Mesendoderm (in vitro differentiated cells): ENCODE measurements at regions not wholly inside any gene's neighbourhood (a gene's known extent, or its start where the extent isn't known, plus 50 kb on each side); places are given as distances from the start of the nearest gene placed in this dataset.

Source experiments
- DNase-seq: peaks from one replicate; pipeline ENCODE4 v3.0.0; 2013
- H2AK5ac ChIP-seq: 2 replicates; pipeline ENCODE4 v1.6.1; 2013; ENCODE audit warnings: low read length, inconsistent platforms
- H2BK120ac ChIP-seq: 2 replicates; pipeline ENCODE4 v1.6.1; 2013; ENCODE audit warnings: low read depth, mild to moderate bottlenecking, low read length, moderate library complexity, mixed read lengths
- H2BK15ac ChIP-seq: replicated peaks from 2 replicates; pipeline ENCODE4 v1.6.1; 2013; ENCODE audit warnings: low read depth, mild to moderate bottlenecking, moderate library complexity
- H2BK5ac ChIP-seq: 2 replicates; pipeline ENCODE4 v1.6.1; 2013; ENCODE audit warnings: low read length, inconsistent platforms
- H3K18ac ChIP-seq: 2 replicates; pipeline ENCODE4 v1.6.1; 2013; ENCODE audit warnings: mild to moderate bottlenecking, low read length, mixed read lengths
- H3K23ac ChIP-seq: one replicate; pipeline ENCODE4 v1.6.1; 2013; ENCODE audit warnings: low read length
- H3K27ac ChIP-seq: 2 replicates; pipeline ENCODE4 v1.5.1; 2013; ENCODE audit warnings: low read depth, mild to moderate bottlenecking, inconsistent platforms, low read length, moderate library complexity
- H3K27me3 ChIP-seq: 2 replicates; pipeline ENCODE4 v1.6.1; 2013; ENCODE audit warnings: low read length, control low read depth, mild to moderate bottlenecking, inconsistent platforms; ENCODE audit not compliant: insufficient read depth, poor library complexity
- H3K36me3 ChIP-seq: 2 replicates; pipeline ENCODE4 v1.6.1; 2013; ENCODE audit warnings: low read length, inconsistent platforms; ENCODE audit not compliant: control insufficient read depth, insufficient read depth
- H3K4ac ChIP-seq: one replicate; pipeline ENCODE4 v1.6.1; 2013; ENCODE audit warnings: low read depth, mild to moderate bottlenecking, low read length, moderate library complexity
- H3K4me1 ChIP-seq: 2 replicates; pipeline ENCODE4 v1.6.1; 2013; ENCODE audit warnings: low read depth, low read length, inconsistent platforms; ENCODE audit not compliant: control insufficient read depth
- H3K4me2 ChIP-seq: 2 replicates; pipeline ENCODE4 v1.6.1; 2013; ENCODE audit warnings: low read length
- H3K4me3 ChIP-seq: 2 replicates; pipeline ENCODE4 v1.5.1; 2013; ENCODE audit warnings: mild to moderate bottlenecking, low read length
- H3K56ac ChIP-seq: one replicate; pipeline ENCODE4 v1.6.1; 2013; ENCODE audit warnings: low read length
- H3K79me1 ChIP-seq: 2 replicates; pipeline ENCODE4 v1.6.1; 2013; ENCODE audit warnings: low read length, inconsistent platforms
- H3K79me2 ChIP-seq: 2 replicates; pipeline ENCODE4 v1.6.1; 2013; ENCODE audit warnings: mild to moderate bottlenecking, low read length; ENCODE audit not compliant: control insufficient read depth, insufficient read depth
- H3K9ac ChIP-seq: 2 replicates; pipeline ENCODE4 v1.6.1; 2013; ENCODE audit warnings: low read length, inconsistent platforms
- H4K5ac ChIP-seq: one replicate; pipeline ENCODE4 v1.6.1; 2013; ENCODE audit warnings: low read length
- H4K8ac ChIP-seq: one replicate; pipeline ENCODE4 v1.6.1; 2013; ENCODE audit warnings: low read depth, mild to moderate bottlenecking, control low read depth, low read length, moderate library complexity
- WGBS: extraction: QIAGEN DNeasy Blood & Tissue Kit; methylation state at CpG from one replicate; pipeline ENCODE4 v1.1.7; 2013; ENCODE audit warnings: low lambda C conversion rate, missing lambda C conversion rate; ENCODE audit not compliant: insufficient coverage; ENCODE audit errors: extremely low coverage; 5-methylcytosine and 5-hydroxymethylcytosine counted together

DNA sequence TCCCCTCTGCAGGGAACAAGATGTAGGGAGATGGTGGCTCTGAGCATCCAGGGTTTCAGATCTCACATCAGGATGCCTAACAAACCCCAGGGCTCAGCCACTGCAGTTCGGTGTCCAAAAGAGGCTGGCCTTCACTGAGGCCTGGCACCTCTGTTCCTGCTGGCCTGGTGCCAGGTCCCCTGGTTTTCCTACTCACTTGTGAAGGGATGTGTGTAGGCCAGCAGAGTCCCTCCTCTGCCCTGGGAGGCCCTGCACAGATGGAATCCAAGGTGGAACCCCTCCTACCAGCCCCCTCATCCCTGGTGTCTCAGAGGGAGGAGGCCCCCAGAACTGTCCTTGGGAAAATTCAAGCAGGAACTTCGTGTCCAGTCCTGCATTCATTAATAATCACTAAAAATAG lies 260.6 kb downstream of the CCSER2 start:
- H3K79me2 ChIP-seq: no peaks in the 10 kb centered on the region
- no peak overlapping the region for H2BK15ac ChIP-seq
- H3K36me3 ChIP-seq: no peaks in the 10 kb centered on the region
- no peak overlapping the region for H2AK5ac ChIP-seq
- H3K56ac ChIP-seq: no peak overlapping the region
- no peak overlapping the region for H2BK120ac ChIP-seq
- no peak overlapping the region for H3K23ac ChIP-seq
- H3K27ac ChIP-seq: no peak overlapping the region
- no peak overlapping the region for H3K4me3 ChIP-seq
- no CpG with 5 or more reads among the region's 2 CpGs for WGBS
- no peaks in the 10 kb centered on the region for H3K79me1 ChIP-seq
- no peak overlapping the region for H4K5ac ChIP-seq
- no peak overlapping the region for H3K4ac ChIP-seq
- no peak overlapping the region for H4K8ac ChIP-seq
- no peak overlapping the region for H2BK5ac ChIP-seq
- no peak for DNase-seq
- no peak overlapping the region for H3K4me2 ChIP-seq
- no peak overlapping the region for H3K9ac ChIP-seq
- no peak overlapping the region for H3K18ac ChIP-seq
- H3K27me3 ChIP-seq: no peaks in the 10 kb centered on the region
- peaks cover 2% of the 10 kb centered on the region for H3K4me1 ChIP-seq

DNA sequence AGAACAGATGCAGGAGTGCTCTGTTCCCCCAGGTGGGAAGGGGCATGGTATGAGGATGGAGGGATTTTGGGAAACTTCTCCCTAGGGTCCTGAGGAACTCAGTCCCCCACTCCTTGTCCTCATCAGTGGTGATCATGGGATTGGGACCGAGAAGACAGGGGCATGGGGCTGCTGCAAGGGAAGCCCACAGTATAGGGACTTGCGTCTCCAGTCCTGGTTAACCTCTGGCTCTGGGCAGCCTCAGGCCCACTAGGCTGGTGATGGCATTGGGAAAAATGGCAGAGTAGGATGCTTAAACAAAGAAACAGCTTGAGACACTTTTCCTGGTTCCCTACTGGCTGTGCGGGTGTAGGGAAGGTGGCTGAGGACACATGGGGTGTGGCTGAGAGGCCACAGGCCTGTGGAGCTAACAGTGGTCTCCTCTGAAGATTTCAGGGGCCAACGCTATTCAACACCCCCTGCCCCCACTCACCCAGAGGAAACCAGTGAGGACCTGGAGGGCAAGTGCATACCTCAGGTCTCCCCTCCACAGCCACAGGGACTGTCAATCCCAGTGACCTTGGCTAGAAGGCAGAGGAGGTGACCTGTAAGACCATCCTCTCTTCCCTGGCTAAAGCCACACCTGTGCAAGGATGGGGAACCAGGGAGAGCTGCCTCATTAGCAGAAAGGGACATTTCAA lies 261.3 kb downstream of the CCSER2 start:
- Histone ChIP-seq H2BK5ac (no peak overlapping the region), H2BK15ac (no peak overlapping the region), H3K4me1 (peaks cover 2% of the 10 kb centered on the region), H3K9ac (no peak overlapping the region), H3K27ac (no peak overlapping the region), H3K27me3 (no peaks in the 10 kb centered on the region), H3K36me3 (no peaks in the 10 kb centered on the region), H3K56ac (no peak overlapping the region), H3K4me3 (no peak overlapping the region), H3K79me2 (no peaks in the 10 kb centered on the region), H3K18ac (no peak overlapping the region), H4K5ac (no peak overlapping the region), H3K4ac (no peak overlapping the region), H3K4me2 (no peak overlapping the region), H3K79me1 (no peaks in the 10 kb centered on the region), H4K8ac (no peak overlapping the region), H2AK5ac (no peak overlapping the region), H3K23ac (no peak overlapping the region), H2BK120ac (no peak overlapping the region)
- WGBS: no CpG with 5 or more reads among the region's 4 CpGs
- no peak for DNase-seq

DNA sequence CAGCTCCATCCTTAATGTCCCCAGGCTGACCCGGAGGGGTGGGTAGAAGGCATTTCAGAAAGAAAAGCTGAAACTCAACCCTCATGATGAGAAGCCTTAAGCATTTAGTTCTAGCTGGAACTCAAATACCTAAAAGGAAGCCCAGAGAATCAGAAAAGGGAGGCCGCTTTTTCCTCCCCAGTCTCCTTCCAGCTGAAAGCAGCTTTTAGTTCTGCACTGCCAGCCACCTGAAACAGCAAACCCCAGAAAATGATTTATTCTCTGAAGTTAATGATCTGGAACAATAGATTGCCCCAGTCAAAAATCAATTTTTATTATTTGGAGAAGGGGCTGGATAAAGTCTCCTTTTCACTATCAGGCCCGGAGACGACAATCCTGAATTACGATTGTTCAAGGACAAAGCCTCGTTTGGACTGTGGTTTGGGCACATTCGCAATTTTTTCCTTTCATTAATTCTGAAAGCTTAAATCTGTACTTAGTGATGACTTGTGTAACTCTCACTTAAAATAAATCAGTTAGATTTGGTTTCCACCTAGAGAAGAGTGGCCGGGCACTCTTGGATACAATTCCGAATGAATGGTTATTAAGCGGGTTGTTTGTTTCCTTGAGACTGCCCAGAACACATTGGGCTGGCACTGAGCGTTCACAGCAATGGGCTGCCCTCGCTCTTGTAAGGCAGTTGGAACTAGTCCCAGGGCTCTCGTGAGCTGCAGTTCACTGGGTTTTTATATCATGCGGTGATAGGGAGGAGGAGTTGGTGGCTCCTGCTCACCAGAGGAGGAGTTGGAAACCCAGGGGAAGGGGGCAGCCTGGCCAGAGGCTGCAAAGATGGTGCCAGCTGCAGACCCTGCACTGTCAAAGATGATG lies 262.2 kb downstream of the CCSER2 start:
- Histone ChIP-seq H3K56ac (no peak overlapping the region), H3K27ac (no peak overlapping the region), H3K79me2 (no peaks in the 10 kb centered on the region), H3K4me1 (peaks cover 2% of the 10 kb centered on the region), H3K18ac (no peak overlapping the region), H4K8ac (no peak overlapping the region), H4K5ac (no peak overlapping the region), H3K9ac (no peak overlapping the region), H3K27me3 (no peaks in the 10 kb centered on the region), H3K36me3 (no peaks in the 10 kb centered on the region), H3K4me3 (no peak overlapping the region), H2BK5ac (no peak overlapping the region), H3K4ac (no peak overlapping the region), H3K23ac (no peak overlapping the region), H2BK120ac (no peak overlapping the region), H3K79me1 (no peaks in the 10 kb centered on the region), H3K4me2 (no peak overlapping the region), H2AK5ac (no peak overlapping the region), H2BK15ac (no peak overlapping the region)
- no CpG with 5 or more reads among the region's 14 CpGs for WGBS
- DNase-seq: no peak

DNA sequence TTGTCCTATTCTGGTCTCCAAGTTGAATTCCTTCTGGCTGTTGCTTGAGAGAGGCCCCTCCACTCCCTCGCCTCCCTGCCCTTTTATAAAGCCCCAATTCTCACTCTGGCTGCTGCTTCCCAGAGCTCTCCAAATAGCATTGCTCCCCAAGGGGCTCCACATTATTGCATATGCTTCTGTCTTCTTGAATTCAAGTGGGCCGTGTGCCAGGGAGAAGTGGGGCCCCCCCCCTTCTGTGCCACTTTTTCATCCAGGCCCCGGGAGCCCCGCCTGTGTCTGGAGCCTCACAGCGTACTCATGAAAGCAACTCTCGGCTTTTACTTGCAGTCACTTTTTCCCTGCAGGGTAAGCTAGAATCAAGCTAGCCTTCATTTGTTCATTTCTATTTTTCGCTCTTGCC lies 265.1 kb downstream of the CCSER2 start:
- Histone ChIP-seq H3K18ac (no peak overlapping the region), H2BK120ac (no peak overlapping the region), H3K36me3 (no peaks in the 10 kb centered on the region), H3K27ac (no peak overlapping the region), H3K79me2 (no peaks in the 10 kb centered on the region), H3K9ac (no peak overlapping the region), H2BK15ac (no peak overlapping the region), H3K4ac (no peak overlapping the region), H3K27me3 (no peaks in the 10 kb centered on the region), H2BK5ac (no peak overlapping the region), H4K5ac (no peak overlapping the region), H3K4me3 (no peak overlapping the region), H3K56ac (no peak overlapping the region), H3K4me2 (no peak overlapping the region), H4K8ac (no peak overlapping the region), H3K4me1 (no peaks in the 10 kb centered on the region), H2AK5ac (no peak overlapping the region), H3K23ac (no peak overlapping the region), H3K79me1 (no peaks in the 10 kb centered on the region)
- no CpG with 5 or more reads among the region's 7 CpGs for WGBS
- DNase-seq: no peak

DNA sequence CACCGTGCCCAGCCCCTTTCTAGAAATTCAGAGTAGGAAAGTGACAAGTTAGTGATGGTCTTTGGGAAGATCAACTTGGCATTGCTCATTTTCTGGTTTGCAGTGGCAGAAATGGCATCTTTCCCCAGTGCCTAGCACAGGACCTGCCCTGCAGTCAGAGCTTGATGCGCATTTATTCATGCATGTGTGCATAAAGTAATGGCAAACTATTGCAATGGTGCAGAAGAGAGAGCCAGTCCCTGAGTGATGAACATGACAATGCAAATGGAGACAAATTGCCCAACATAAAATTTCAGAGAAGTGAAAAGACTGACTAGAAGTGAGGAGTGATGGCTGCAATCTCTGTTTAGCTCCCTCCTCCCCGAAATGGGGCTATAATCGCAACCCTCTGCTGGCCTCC lies 268.2 kb downstream of the CCSER2 start:
- no peak overlapping the region for H3K9ac ChIP-seq

More for the DNA sequence above, 268.2 kb downstream of the CCSER2 start:
- Histone ChIP-seq H3K18ac (no peak overlapping the region), H4K5ac (no peak overlapping the region), H3K4ac (no peak overlapping the region), H3K79me1 (no peaks in the 10 kb centered on the region), H2BK15ac (no peak overlapping the region), H3K36me3 (no peaks in the 10 kb centered on the region), H2BK120ac (no peak overlapping the region), H3K4me3 (no peak overlapping the region), H3K4me2 (no peak overlapping the region), H3K23ac (no peak overlapping the region), H2BK5ac (no peak overlapping the region), H3K27ac (no peak overlapping the region), H2AK5ac (no peak overlapping the region), H3K56ac (no peak overlapping the region), H4K8ac (no peak overlapping the region), H3K79me2 (no peaks in the 10 kb centered on the region), H3K4me1 (no peaks in the 10 kb centered on the region), H3K27me3 (no peaks in the 10 kb centered on the region)
- WGBS: no CpG with 5 or more reads among the region's 4 CpGs
- no peak for DNase-seq
